HFF-Myc (cell line): ENCODE measurements at regions not wholly inside any gene's neighbourhood (a gene's known extent, or its start where the extent isn't known, plus 50 kb on each side); places are given as distances from the start of the nearest gene placed in this dataset.

ENCODE experiments used
- DNase-seq: peaks from one replicate; pipeline ENCODE4 v3.0.0-alpha.2; 2011; ENCODE audit warnings: low read depth; ENCODE audit errors: extremely low read depth
- H3K4me3 ChIP-seq: replicated peaks from 2 replicates; pipeline ENCODE4 v1.5.1; 2011; ENCODE audit warnings: low read depth, mild to moderate bottlenecking, control low read depth, low read length
- TF ChIP-seq, protein P1 (sequence below): IDR thresholded peaks from 2 replicates; pipeline ENCODE4 v1.5.1; 2012; ENCODE audit warnings: mild to moderate bottlenecking, low read depth, low read length, control low read depth; ENCODE audit errors: missing control alignments

DNA sequence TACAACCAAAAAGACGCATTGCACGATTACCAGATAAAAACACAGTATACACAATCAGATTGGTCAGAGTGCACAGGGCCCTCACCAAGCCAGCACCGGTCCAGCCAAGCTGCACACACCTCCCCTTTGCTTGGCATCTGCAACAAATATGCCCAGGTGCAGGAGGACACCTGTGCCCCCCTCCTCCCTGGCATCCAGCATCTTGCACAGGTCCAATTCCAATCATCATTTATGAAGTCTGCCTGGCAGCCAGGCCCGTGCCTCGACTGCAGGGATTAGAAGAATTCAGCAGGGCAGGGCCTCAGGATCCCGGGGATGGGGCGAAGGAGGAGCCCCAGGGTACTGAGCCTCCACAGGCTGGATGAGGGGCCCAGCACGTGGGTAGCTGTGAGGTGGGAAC is 302.1 kb downstream of the CTTN start:
- no peak overlapping the region for H3K4me3 ChIP-seq
- no peak for DNase-seq
- TF ChIP-seq, protein P1, sequence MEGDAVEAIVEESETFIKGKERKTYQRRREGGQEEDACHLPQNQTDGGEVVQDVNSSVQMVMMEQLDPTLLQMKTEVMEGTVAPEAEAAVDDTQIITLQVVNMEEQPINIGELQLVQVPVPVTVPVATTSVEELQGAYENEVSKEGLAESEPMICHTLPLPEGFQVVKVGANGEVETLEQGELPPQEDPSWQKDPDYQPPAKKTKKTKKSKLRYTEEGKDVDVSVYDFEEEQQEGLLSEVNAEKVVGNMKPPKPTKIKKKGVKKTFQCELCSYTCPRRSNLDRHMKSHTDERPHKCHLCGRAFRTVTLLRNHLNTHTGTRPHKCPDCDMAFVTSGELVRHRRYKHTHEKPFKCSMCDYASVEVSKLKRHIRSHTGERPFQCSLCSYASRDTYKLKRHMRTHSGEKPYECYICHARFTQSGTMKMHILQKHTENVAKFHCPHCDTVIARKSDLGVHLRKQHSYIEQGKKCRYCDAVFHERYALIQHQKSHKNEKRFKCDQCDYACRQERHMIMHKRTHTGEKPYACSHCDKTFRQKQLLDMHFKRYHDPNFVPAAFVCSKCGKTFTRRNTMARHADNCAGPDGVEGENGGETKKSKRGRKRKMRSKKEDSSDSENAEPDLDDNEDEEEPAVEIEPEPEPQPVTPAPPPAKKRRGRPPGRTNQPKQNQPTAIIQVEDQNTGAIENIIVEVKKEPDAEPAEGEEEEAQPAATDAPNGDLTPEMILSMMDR = no peak

GRCh38 chr11:70700871-70701270 is 302.5 kb downstream of the CTTN start:
- DNase-seq = no peak
- TF ChIP-seq, protein P1 = no peak
- no peak overlapping the region for H3K4me3 ChIP-seq

- TF ChIP-seq, protein P1 = no peak
These were observed 303.8 kb downstream of the CTTN start for GRCh38 chr11:70702040-70702648.

DNA sequence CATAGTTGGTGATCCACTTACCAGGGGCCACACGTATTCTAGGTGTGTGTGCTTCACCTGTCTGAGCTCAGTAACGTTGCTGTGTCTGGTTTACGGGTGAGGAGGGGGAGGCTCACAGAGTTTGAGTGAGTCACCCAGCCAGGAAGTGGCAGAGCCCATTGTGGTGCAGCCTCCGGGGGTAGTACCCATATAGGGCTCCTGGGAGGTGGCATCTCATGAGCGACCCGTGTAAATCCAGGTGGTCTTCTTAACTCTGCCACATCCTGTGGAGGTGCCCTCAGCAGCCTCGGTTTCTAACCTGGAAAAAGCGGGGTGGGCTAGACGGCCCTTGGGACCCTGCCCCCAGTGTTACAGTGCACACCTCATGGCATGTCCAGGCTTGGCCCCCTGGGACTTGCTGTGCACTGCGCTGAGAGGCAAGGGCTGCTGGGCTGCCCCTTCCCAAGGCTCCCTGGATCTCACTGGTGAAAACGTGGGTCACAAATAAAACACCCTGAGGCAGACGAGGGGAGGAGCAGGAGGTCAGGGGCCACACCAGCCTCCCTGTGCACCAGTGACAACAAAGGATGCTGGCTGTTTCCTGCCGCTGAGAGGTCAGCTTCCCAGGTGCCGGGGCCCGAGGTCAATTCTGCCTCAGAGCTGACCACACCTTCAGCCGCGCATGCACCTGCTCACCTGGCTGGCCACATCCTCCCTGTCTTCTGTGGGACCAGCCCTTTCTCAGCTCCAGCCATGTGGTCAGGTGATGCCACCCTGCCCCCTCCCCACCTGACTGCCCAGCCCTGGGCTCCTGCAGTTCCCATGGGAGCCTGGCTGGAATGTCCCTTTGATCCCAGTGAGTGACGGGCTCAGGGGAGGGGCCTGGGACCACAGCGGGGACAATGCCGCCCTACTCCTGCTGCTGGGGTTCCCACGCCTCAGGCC is 305.1 kb downstream of the CTTN start:
- TF ChIP-seq, protein P1 = no peak
- DNase-seq = no peak
- H3K4me3 ChIP-seq = no peak overlapping the region

More at GRCh38 chr11:70702040-70702648, 303.8 kb downstream of the CTTN start:
- DNase-seq = no peak
- no peak overlapping the region for H3K4me3 ChIP-seq

DNA sequence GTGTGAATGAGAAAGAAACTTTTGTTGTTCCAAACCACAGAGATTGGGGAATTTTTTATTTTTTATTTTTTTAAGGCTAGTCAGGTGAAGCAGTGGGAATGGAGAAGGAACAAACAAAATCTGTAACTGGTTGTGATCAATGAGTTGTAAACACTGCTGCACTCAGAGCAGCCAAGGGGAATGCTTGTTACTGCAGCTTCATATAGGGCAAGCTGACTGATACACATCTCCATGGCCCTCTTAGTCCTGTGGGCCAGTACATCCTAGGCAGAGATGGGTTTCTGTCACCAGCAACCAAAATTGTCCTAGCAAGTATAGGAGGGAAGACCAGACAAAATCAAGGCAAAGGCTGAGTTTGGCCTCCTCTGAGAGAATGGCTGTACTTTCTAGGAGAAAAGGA is 306.8 kb downstream of the CTTN start:
- H3K4me3 ChIP-seq = no peak overlapping the region
- no peak for DNase-seq
- TF ChIP-seq, protein P1 = no peak

GRCh38 chr11:70705930-70706329 is 307.6 kb downstream of the CTTN start:
- DNase-seq = no peak
- TF ChIP-seq, protein P1 = no peak
- H3K4me3 ChIP-seq = no peak overlapping the region
